SKM-1 treated with dmso at 0.1 percent for 144 hours (cell line): ENCODE measurements at regions not wholly inside any gene's neighbourhood (a gene's known extent, or its start where the extent isn't known, plus 50 kb on each side); places are given as distances from the start of the nearest gene placed in this dataset.
"Not testable (repeated sequence)": the region's sequence is repeated elsewhere in the genome, so short reads cannot be mapped to it uniquely, and the experiment has no call there.

ENCODE experiments used
- DNase-seq: peaks from one replicate; lab custom pipeline; 2025; ENCODE audit not compliant: unreplicated experiment; lab: John Stamatoyannopoulos, UW

GRCh38 chr15:57875347-57875746, 168.8 kb downstream of the POLR2M start:
- DNase-seq: no peak

DNA sequence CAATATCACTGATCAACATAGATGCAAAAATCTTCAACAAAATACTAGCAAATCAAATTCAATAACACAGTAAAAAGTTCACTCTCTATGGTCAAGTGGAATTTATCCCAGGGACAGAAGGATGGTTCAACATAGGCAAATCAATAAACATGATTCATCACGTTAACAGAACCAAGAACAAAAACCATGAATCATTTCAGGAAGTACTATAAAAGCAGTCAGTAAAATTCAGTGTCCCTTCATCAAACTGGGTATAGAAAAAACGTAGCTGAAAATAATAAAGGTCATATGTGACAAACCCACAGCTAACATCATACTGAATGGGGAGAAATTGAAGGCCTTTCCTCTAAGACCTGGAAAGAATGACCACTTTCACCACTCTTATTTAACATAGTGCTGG, 172.1 kb downstream of the POLR2M start:
- no peak for DNase-seq

DNA sequence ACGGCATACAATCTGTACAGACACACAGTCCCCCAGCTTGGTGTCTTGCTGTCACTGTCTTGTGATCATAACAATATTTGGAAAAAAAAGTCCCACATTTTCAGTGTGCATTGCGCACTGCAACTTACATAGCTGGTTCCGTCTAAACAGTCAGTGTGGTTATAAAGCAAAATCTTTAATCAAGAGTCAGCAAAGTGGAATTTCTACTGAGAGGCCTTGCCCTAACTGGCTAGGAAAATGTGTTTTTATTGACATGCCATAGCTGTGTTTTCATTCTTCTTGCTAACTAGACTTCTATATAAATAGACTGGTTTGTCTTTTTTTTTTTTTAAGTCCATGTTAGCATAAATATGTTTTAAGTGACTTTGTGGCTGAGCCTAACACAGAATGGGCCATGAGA, 174.8 kb downstream of the POLR2M start:
- no peak for DNase-seq

DNA sequence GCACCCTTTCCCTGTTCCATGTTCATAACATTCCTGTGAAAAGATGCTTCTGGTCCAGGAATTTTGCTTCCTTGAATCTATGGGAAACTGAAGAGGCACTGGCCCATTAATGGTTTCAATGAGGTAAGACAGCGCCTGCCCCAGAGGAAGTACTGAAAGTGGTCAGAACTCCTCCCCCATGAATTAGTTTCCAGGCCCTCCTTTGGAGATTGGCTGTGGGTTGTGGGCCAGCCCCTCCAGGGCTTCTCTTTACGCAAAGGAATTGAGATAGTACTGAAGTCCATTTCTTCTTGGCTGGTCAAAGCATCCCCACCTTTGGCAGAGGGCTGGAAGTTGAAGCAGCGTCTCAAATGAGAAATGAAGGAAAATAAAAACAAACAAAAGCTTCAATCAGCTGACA, 175.5 kb downstream of the POLR2M start:
- DNase-seq: no peak

DNA sequence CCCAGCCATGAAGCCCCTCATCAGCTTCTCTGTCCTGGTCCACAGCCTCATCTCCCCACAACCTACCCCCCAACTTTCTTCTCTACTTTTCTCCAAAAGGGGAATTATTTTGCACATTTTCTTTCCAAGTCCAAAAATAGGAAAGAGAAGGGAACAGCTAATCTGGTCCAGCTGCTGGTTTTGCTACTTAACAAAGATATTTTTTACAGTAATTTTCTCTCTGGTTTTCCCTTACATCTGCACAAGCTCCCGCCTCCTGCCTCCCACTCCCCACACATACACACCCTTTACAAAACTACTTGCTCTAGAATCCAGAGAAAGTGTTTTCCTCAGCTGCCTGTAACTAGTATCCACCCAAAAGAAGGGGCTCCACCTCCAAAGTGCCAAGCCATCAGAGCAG, 177.2 kb downstream of the POLR2M start:
- no peak for DNase-seq

DNA sequence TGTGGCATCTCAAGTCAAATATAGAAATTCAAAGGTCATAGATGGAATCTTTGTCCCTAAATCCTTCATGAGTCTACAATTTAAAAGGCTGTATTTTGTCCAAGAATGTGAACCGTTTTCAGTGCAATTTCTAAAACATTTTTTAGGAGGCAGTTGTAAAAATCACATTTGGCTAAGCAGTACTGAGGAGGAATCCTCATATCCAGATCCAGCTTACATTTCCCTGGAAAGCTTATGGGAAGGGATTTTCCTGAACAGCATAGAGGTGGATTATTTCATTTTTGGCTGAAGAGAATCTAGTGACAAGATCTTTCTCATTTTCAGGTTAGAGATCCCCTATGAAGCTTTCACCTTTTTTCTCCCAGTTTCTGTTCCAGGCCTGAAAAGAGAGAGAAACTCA, 178.4 kb downstream of the POLR2M start:
- no peak for DNase-seq

GRCh38 chr15:57885435-57885834, 178.9 kb downstream of the POLR2M start:
- DNase-seq: no peak

DNA sequence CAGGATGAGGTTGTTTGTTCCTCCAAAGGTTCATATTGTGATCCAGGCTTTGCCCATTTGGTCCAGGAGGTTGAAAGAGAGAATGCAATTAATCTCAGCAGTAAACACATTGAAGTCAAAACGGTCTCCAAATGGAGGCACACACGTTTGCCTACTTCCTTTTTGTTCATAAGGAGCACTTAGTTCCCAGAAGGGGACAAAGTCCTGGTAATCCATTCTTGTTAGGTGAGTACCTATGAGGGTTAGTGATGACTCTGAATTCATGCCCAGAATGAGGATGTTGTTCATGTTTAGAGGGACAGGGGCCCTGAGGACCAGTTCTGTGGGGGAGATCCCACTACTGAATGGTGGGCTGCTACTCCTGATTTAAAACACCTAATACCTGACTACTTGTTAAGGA, 177.7 kb downstream of the ALDH1A2 start:
- DNase-seq: no peak

GRCh38 chr15:57890351-57890750, 175.2 kb downstream of the ALDH1A2 start:
- no peak for DNase-seq

DNA sequence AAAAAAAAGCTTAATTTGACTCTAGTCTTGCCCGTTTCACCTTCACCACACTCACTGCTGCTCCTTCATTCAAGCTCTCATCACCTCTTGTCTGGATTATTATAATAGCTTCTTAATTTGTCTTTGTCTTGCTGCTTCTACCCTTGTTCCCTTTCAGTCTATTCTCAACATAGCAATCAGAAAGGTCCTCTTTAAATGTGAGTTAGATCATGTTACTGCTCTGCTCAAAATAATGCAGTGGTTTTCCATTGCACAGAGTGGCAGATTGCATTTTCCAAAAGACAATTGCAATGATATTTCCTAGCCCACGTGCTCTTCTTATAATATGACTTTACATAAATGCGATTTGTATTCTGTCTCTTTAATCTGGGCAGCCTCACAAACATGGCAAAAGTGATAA, 174.6 kb downstream of the ALDH1A2 start:
- no peak for DNase-seq

GRCh38 chr15:57892181-57892580, 173.3 kb downstream of the ALDH1A2 start:
- no peak for DNase-seq

DNA sequence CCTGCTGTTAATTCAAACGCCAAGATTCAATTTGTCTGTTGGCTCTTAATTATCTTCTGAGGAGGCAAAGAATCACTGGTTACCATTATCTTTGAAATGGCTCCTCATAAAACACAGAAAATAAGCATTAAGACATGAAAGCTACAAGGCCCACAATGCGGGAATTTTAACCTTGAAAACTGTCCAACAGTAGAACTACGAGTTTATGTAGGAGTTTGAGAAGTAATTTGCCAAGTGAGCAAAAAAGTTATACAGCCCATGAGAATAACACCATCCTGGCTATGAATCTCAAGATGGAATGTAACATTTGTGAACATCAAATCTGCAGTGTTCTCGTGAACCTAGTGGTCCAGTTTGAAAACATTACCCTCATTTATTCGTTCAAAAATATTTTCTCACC, 172.5 kb downstream of the ALDH1A2 start:
- no peak for DNase-seq

DNA sequence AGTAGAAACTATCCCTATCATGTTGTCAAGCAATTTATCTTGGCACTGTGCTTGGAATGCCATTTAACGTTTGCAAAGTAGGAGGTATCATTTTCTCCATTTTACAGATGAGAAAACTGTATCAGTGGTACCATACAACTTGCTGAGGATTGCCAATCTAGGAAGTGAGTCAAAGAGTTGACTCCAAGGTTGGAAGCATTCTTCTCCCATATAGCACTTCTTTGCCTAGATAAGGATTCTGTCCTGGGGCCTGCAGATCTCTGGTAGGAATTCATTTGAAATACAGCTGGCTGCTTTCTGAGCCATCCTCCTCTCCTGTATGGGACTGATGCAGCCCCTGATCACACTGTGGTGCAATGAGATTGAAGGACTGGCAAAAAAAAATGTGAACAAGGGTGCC, 170.2 kb downstream of the ALDH1A2 start:
- no peak for DNase-seq

DNA sequence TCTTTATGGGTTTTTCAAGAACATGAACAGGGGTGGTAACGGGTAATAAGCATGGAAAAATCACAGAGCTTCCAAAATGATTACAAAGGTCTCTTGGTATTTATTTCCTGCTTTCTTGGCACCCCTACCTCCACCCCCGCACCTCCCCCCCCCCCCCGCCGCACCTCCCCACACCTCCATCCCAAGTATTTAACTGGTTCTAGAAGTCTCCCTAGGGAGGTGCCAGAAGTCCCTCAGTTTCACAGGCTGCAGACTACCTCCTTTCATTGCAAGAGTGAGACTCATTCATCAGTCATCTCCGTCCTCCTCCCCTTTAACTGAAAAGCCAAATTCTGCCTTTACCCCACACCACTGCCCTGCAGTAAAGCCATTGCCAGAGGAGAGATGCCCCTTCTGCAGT, 169.4 kb downstream of the ALDH1A2 start:
- DNase-seq: no peak

DNA sequence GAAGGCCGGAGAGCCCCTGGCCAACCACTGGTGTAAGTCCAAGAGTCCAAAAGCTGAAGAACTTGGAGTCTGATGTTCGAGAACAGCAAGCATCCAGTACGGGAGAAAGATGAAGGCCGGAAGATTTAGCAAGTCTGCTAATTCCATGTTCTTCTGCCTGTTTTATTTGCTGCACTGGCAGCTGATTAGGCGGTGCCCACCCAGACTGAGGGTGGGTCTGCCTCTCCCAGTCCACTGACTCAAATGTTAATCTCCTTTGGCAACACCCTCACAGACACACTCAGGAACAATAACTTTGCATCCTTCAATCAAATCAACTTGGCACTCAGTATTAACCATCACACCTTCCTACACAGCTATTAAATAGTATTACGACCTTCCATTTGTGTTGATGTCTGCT, 168.6 kb downstream of the ALDH1A2 start:
- not testable (repeated sequence) for DNase-seq

DNA sequence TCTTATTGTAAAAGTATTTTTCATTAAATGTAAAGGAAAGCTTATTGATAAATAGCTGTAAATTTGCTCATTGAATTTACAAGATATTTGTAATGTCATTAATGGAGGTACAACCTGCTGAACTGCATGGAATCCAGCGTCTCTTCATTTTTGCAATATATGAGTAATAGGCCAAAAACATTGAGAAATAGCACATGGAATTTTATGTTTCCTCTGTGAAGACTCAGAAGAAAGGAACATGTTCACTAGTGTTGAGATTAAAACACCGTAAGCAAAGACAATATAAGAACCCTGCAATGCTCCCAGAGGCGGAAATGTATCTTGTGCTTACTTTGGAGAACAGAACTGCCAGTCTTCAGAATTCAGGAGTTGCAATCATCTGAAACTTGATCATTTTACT, 167.6 kb downstream of the ALDH1A2 start:
- no peak for DNase-seq

DNA sequence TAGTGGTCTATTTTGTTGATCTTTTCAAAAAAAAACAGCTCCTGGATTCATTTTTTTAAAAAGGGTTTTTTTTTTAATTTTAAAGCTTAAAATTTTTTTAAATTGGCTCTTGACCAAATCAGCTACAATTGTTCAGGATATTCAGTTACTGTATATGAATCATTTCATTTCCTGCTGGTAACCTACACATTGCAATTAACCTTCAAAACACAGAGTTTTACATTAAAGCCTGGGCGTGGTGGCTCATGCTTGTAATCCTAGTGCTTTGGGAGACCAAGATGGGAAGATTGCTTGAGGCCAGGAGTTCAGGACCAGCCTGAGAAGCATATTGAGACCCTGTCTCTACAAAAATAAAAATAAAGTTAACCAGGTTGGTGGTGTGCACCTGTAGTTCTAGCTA, 163.4 kb downstream of the ALDH1A2 start:
- no peak for DNase-seq
